HepG2 (cell line): ENCODE measurements at regions not wholly inside any gene's neighbourhood (a gene's known extent, or its start where the extent isn't known, plus 50 kb on each side); places are given as distances from the start of the nearest gene placed in this dataset.

ENCODE experiments used
- ATAC-seq: fragments of 200-7000 bp; cut with Tn5 transposase; 3 replicates; pipeline ENCODE4 v1.9.1; 2020; ENCODE audit warnings: mild to moderate bottlenecking, moderate library complexity
- BruUV-seq: library from RNA; stranded (reverse); fragments of 400-500 nt; replicated peaks from 2 replicates; lab custom pipeline; 2021; lab: Mats Ljungman, UMichigan
- CTCF ChIA-PET: fragments of 300-600 bp; formaldehyde crosslinking; extraction: SDS; loops from one replicate; lab custom pipeline; 2021; ENCODE audit warnings: low total read pairs, inconsistent platforms, low intra/inter-chr PET ratio; lab: Yijun Ruan, JAX
- POLR2A ChIA-PET: fragments of 350-600 bp; sonication (Branson Sonifier 250); formaldehyde crosslinking; loops from one replicate; lab custom pipeline; 2020; ENCODE audit warnings: antibody characterized with exemption, inconsistent platforms; lab: Yijun Ruan, JAX
- DNase-seq: peaks from one replicate; pipeline ENCODE4 v3.0.0-alpha.2; 2015; ENCODE audit warnings: low spot score
- FAIRE-seq: peaks from 3 replicates; lab custom pipeline; 2011; peaks lifted over from hg19 to GRCh38; lab: Jason Lieb, UNC
- H2AFZ ChIP-seq: one replicate; pipeline ENCODE4 v1.6.1; 2011; ENCODE audit warnings: low read length, inconsistent platforms
- H3K27ac ChIP-seq: fragments of 300-600 bp; 3 replicates; pipeline ENCODE4 v1.8.0; 2011; ENCODE audit warnings: mixed run types, mild to moderate bottlenecking, mixed read lengths, low read length, inconsistent platforms; ENCODE audit not compliant: insufficient read depth; ENCODE audit errors: extremely low read length
- H3K27me3 ChIP-seq, 2 experiments: fragments of 200-600 bp in 1 of 2; 2 replicates in 1 of 2; 3 replicates in 1 of 2; pipeline versions ENCODE4 v1.6.0 to v1.8.0; 2011; ENCODE audit warnings: low read length in 2 of 2, mild to moderate bottlenecking in 2 of 2, moderate library complexity in 2 of 2, inconsistent platforms in 1 of 2; ENCODE audit not compliant: insufficient read depth in 2 of 2, control insufficient read depth in 1 of 2
- H3K36me3 ChIP-seq, 2 experiments: fragments of 200-600 bp in 1 of 2; replicated peaks in 1 of 2; 2 replicates in 1 of 2; 3 replicates in 1 of 2; pipeline versions ENCODE4 v1.5.1 to v1.8.0; 2011; ENCODE audit warnings: low read length in 2 of 2, inconsistent platforms in 1 of 2; ENCODE audit not compliant: insufficient read depth in 2 of 2, control insufficient read depth in 1 of 2
- H3K4me1 ChIP-seq: 2 replicates; pipeline ENCODE4 v1.5.1; 2012; ENCODE audit warnings: low read length, inconsistent platforms; ENCODE audit not compliant: insufficient read depth
- H3K4me2 ChIP-seq: 2 replicates; pipeline ENCODE4 v1.6.0; 2011; ENCODE audit warnings: low read depth, low read length, inconsistent platforms
- H3K4me3 ChIP-seq, 3 experiments: fragments of 200-600 bp in 1 of 3; sonication (generic), shearing (Covaris generic) in 1 of 3; replicated peaks in 1 of 3; 2 replicates each; pipeline ENCODE4 v1.5.1; 2011 to 2016; ENCODE audit warnings: low read length in 3 of 3, inconsistent platforms in 2 of 3, low read depth in 2 of 3, mild to moderate bottlenecking in 2 of 3, control low read depth in 1 of 3, mixed read lengths in 1 of 3; ENCODE audit not compliant: insufficient read depth in 1 of 3
- H3K79me2 ChIP-seq: one replicate; pipeline ENCODE4 v1.6.1; 2011; ENCODE audit warnings: low read length, inconsistent platforms; ENCODE audit not compliant: insufficient read depth
- H3K9ac ChIP-seq: 2 replicates; pipeline ENCODE4 v1.6.0; 2011; ENCODE audit warnings: mild to moderate bottlenecking, low read depth, low read length, inconsistent platforms; ENCODE audit not compliant: insufficient read depth
- H3K9me3 ChIP-seq: 2 replicates; pipeline ENCODE4 v1.5.1; 2012; ENCODE audit warnings: mild to moderate bottlenecking, low read length
- H4K20me1 ChIP-seq: 2 replicates; pipeline ENCODE4 v1.6.0; 2011; ENCODE audit warnings: inconsistent platforms, mild to moderate bottlenecking, low read length, moderate library complexity; ENCODE audit not compliant: insufficient read depth
- FOXK2 ChIP-seq: fragments of 450-650 bp; IDR thresholded peaks from 2 replicates; pipeline ENCODE4 v1.6.1; 2016
- MAF1 ChIP-seq: sonication (generic); formaldehyde crosslinking; IDR thresholded peaks from 2 replicates; pipeline ENCODE4 v1.5.0; 2020; ENCODE audit warnings: missing genetic modification reagents, borderline replicate concordance
- MAFF ChIP-seq: IDR thresholded peaks from 2 replicates; pipeline ENCODE4 v1.6.1; 2011; ENCODE audit warnings: low read depth, low read length, improper control_type of control experiment
- MAFK ChIP-seq, 2 experiments: IDR thresholded peaks in 1 of 2; conservative IDR thresholded peaks in 1 of 2; 2 replicates each; pipeline ENCODE4 v1.6.1; 2011; ENCODE audit warnings: improper control_type of control experiment in 2 of 2, low read length in 2 of 2
- NFATC3 ChIP-seq: sonication (generic); formaldehyde crosslinking; IDR thresholded peaks from 2 replicates; pipeline ENCODE4 v1.5.1; 2020; ENCODE audit warnings: mild to moderate bottlenecking, missing genetic modification reagents
- SNAI1 ChIP-seq: sonication (generic); formaldehyde crosslinking; IDR thresholded peaks from 2 replicates; pipeline ENCODE4 v1.5.0; 2020; ENCODE audit warnings: mild to moderate bottlenecking, missing genetic modification reagents, borderline replicate concordance
- TAF1 ChIP-seq: sonication (generic); formaldehyde crosslinking; IDR thresholded peaks from 2 replicates; pipeline ENCODE4 v1.4.0; 2020; ENCODE audit warnings: missing genetic modification reagents
- ZNF263 ChIP-seq: sonication (generic); formaldehyde crosslinking; IDR thresholded peaks from 2 replicates; pipeline ENCODE4 v1.4.0; 2020; ENCODE audit warnings: missing genetic modification reagents
- ZNF382 ChIP-seq: sonication (generic); formaldehyde crosslinking; IDR thresholded peaks from 2 replicates; pipeline ENCODE4 v1.5.0; 2020; ENCODE audit warnings: missing genetic modification reagents, mild to moderate bottlenecking, borderline replicate concordance
- ZNF558 ChIP-seq: sonication (generic); formaldehyde crosslinking; IDR thresholded peaks from 2 replicates; pipeline ENCODE4 v1.9.0; 2022; ENCODE audit warnings: mild to moderate bottlenecking, missing genetic modification reagents, borderline replicate concordance
- ZNF569 ChIP-seq: sonication (generic); formaldehyde crosslinking; IDR thresholded peaks from 2 replicates; pipeline ENCODE4 v1.5.0; 2020; ENCODE audit warnings: mild to moderate bottlenecking, missing genetic modification reagents, moderate library complexity, borderline replicate concordance
- WGBS: methylation state at CpG from one replicate; pipeline ENCODE4 v1.1.6; 2017; ENCODE audit warnings: low lambda C conversion rate; 5-methylcytosine and 5-hydroxymethylcytosine counted together
- in situ Hi-C: cut with HindIII; loops from 2 replicates; pipeline ENCODE4 v1.10.0; 2017; ENCODE audit warnings: low pct_unique_long_range_greater_than_20kb; ENCODE audit not compliant: extremely low pct_ligation_motif_present
- intact Hi-C: fragments of 100-400 bp; cut with micrococcal nuclease; formaldehyde crosslinking; loops from one replicate; pipeline ENCODE4 v1.10.0; 2022; ENCODE audit not compliant: unreplicated experiment

DNA sequence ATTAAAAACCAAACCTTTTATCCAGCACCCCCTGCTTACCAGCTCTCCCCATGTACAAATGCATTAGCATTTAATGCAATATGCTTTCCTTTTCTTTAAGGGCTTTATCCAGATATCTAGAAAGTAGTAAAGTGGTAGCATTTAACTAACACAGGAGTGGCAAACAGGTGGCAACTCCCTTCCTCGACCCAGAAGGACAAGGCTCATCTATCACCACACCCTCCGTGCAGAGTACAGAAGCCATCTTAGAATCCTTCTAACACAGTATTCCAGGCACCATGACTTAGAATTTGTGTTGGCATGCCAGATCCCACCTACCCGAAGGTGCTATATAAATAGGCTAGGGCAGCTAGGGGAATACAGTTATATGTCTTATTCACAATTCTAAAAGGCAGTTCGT is 148.6 kb upstream of the NSMCE3 start (continued):
- TF ChIP-seq MAF1 (CRISPR knock-in tag) (no peak), ZNF558 (CRISPR knock-in tag) (no peak), SNAI1 (CRISPR knock-in tag) (no peak), TAF1 (CRISPR knock-in tag) (no peak), ZNF382 (CRISPR knock-in tag) (no peak), NFATC3 (CRISPR knock-in tag) (no peak)

DNA sequence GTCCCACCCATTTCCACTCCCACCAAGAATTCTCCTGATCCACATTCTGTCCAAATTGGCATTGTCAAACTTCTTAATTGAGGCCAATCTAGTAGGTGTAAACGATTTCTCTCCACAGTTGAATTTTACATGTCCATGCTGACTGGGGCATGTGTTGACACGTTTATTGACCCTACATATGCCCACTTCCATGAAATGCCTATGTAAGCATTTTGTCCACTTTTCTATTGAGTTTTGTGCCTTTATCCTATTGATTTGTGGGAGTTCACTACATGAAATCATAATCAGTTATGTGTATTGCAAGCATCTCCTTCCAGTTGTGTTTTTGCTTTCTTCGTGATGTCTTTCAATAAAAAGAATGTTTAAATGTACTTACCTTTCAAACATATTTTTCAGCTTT is 141.7 kb upstream of the NSMCE3 start:
- H3K4me3 ChIP-seq: no peak overlapping the region
- H3K79me2 ChIP-seq: no peaks in the 10 kb centered on the region
- TF ChIP-seq MAFK (conservative IDR thresholded peaks at IDR 0.05 in 1 of 2, IDR thresholded peaks at IDR 0.05 in 1 of 2; ENCODE audit: low read length in 2 of 2): peak; percentile 78 to 90
- peak; percentile 84 for TF ChIP-seq MAFF
- no peak for TF ChIP-seq FOXK2
- POLR2A ChIA-PET: no interaction called here
- no peak for FAIRE-seq
- H3K4me1 ChIP-seq: no peaks in the 10 kb centered on the region
- no peaks in the 10 kb centered on the region for H3K27me3 ChIP-seq
- WGBS: 7% methylated on average over 3 of the region's 3 CpGs
- no peak overlapping the region for H3K4me2 ChIP-seq
- H4K20me1 ChIP-seq: no peaks in the 10 kb centered on the region
- CTCF ChIA-PET: no interaction called here
- H3K36me3 ChIP-seq: no peaks in the 10 kb centered on the region
- H2AFZ ChIP-seq: no peak overlapping the region
- no TSS peak for BruUV-seq
- ATAC-seq: no peak
- intact Hi-C loops (no loop called here), in situ Hi-C loops (no loop called here)
- H3K27ac ChIP-seq: no peak overlapping the region
- DNase-seq: no peak
- H3K9ac ChIP-seq: no peak overlapping the region
- H3K9me3 ChIP-seq: no peaks in the 10 kb centered on the region

DNA sequence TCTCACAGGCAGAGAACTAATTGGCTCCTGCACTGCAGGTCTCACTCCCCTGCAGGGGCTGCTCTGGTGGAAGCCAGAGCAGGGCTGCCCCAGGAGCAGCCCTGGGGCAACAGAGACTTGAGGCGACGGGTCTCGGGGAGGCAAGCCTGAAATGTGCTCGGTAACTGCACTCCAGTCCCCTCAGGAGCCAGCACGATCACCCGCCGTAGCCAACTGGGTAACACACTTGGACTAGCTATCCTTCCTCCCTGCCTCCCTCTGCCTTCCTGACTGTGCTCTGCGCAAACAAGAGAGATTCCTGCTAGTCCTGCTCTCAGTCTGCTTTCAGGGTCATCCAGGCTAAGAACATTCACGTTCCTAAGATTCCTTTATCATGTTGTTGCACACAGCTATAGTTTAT is 140.7 kb upstream of the NSMCE3 start:
- peak; percentile 57 for TF ChIP-seq ZNF263 (CRISPR knock-in tag)
- TF ChIP-seq ZNF569: no peak
- Histone ChIP-seq H3K9me3 (no peaks in the 10 kb centered on the region), H4K20me1 (no peaks in the 10 kb centered on the region), H3K36me3 (no peaks in the 10 kb centered on the region), H3K4me2 (no peak overlapping the region), H3K27me3 (no peaks in the 10 kb centered on the region), H3K9ac (no peak overlapping the region), H3K79me2 (no peaks in the 10 kb centered on the region), H3K4me1 (no peaks in the 10 kb centered on the region), H2AFZ (no peak overlapping the region), H3K4me3 (no peak overlapping the region), H3K27ac (no peak overlapping the region)
- ATAC-seq: no peak
- in situ Hi-C loops: no loop called here
- DNase-seq: no peak
- WGBS: 9% methylated on average over 9 of the region's 9 CpGs
- ChIA-PET CTCF (no interaction called here), POLR2A (no interaction called here)
- intact Hi-C loops: no loop called here
- FAIRE-seq: no peak
- no TSS peak for BruUV-seq
